GM23338 (cell line): ENCODE measurements at regions not wholly inside any gene's neighbourhood (a gene's known extent, or its start where the extent isn't known, plus 50 kb on each side); places are given as distances from the start of the nearest gene placed in this dataset.

Source experiments
- CREB1 ChIP-seq: fragments of 250-450 bp; sonication (Bioruptor Pico); IDR thresholded peaks from 2 replicates; pipeline ENCODE4 v1.5.0; 2020; ENCODE audit warnings: low read depth, mild to moderate bottlenecking, moderate library complexity
- CTCF ChIP-seq, 2 experiments: fragments of 200-600 bp in 1 of 2; sonication (generic) in 1 of 2; conservative IDR thresholded peaks; 2 replicates each; pipeline versions ENCODE4 v1.5.1 to v1.6.1; 2016 to 2017; ENCODE audit warnings: antibody characterized with exemption in 2 of 2, low read depth in 2 of 2, mild to moderate bottlenecking in 2 of 2, moderate library complexity in 1 of 2
- EZH2 ChIP-seq: fragments of 200-600 bp; sonication (generic); IDR thresholded peaks from one replicate; pipeline ENCODE4 v1.8.0; 2017; ENCODE audit warnings: antibody characterized with exemption, mild to moderate bottlenecking, low read depth; ENCODE audit not compliant: unreplicated experiment
- EZH2phosphoT487 ChIP-seq: fragments of 200-600 bp; sonication (generic); IDR thresholded peaks from one replicate; pipeline ENCODE4 v1.8.1; 2018; ENCODE audit warnings: antibody characterized with exemption; ENCODE audit not compliant: unreplicated experiment
- JUNB ChIP-seq: IDR thresholded peaks from one replicate; pipeline ENCODE4 v1.6.1; 2016; ENCODE audit warnings: antibody characterized with exemption; ENCODE audit not compliant: unreplicated experiment
- NANOG ChIP-seq: IDR thresholded peaks from 2 replicates; pipeline ENCODE4 v1.6.1; 2016; ENCODE audit warnings: antibody characterized with exemption, borderline replicate concordance
- POLR2AphosphoS5 ChIP-seq: IDR thresholded peaks from 2 replicates; pipeline ENCODE4 v1.6.1; 2016; ENCODE audit warnings: antibody characterized with exemption, low read depth
- REST ChIP-seq: IDR thresholded peaks from one replicate; pipeline ENCODE4 v1.6.1; 2018; ENCODE audit warnings: antibody characterized with exemption; ENCODE audit not compliant: unreplicated experiment
- STAT1 ChIP-seq: IDR thresholded peaks from one replicate; pipeline ENCODE4 v1.6.1; 2016; ENCODE audit warnings: antibody characterized with exemption; ENCODE audit not compliant: unreplicated experiment
- ZNF114 ChIP-seq: fragments of 250-450 bp; sonication (Bioruptor Pico); IDR thresholded peaks from 2 replicates; pipeline ENCODE4 v1.5.0; 2020; ENCODE audit warnings: mild to moderate bottlenecking, moderate library complexity
- ZNF331 ChIP-seq: fragments of 250-450 bp; sonication (Bioruptor Pico); IDR thresholded peaks from 2 replicates; pipeline ENCODE4 v1.5.0; 2020; ENCODE audit warnings: low read depth, mild to moderate bottlenecking, moderate library complexity
- TF ChIP-seq, protein P1 (sequence below): IDR thresholded peaks from 2 replicates; pipeline ENCODE4 v1.6.1; 2016; ENCODE audit warnings: antibody characterized with exemption
- TF ChIP-seq, protein P2 (sequence below): fragments of 250-450 bp; sonication (Bioruptor Pico); IDR thresholded peaks from 2 replicates; pipeline ENCODE4 v1.5.0; 2020; ENCODE audit warnings: mild to moderate bottlenecking, moderate library complexity

DNA sequence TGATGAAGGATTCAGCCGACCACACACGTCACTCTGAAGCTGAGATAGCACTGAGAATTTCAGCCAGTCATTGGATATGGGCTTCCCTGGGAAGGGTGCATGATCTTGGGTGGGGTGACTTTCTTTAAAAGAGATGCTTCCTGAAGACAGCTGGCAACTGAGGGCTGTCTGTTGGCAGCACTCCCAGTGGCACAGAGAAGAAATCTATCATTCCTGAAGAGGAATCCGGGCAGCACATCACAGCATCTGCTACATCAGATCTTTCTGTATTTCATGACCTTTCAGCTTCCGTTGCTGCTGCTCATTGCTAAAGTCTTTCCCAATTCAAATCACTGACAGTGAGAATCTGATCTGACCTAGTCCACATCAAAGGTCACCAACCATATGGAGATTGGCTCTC lies 193.8 kb upstream of the RBPJ start:
- TF ChIP-seq EZH2phosphoT487 (no peak), CTCF (conservative IDR thresholded peaks at IDR 0.05; ENCODE audit: low read depth in 2 of 2) (no peak), POLR2AphosphoS5 (no peak), STAT1 (no peak), EZH2 (no peak), CREB1 (no peak), ZNF114 (CRISPR knock-in tag) (no peak), REST (no peak), JUNB (no peak), ZNF331 (CRISPR knock-in tag) (no peak), NANOG (no peak)
- TF ChIP-seq, protein P1, sequence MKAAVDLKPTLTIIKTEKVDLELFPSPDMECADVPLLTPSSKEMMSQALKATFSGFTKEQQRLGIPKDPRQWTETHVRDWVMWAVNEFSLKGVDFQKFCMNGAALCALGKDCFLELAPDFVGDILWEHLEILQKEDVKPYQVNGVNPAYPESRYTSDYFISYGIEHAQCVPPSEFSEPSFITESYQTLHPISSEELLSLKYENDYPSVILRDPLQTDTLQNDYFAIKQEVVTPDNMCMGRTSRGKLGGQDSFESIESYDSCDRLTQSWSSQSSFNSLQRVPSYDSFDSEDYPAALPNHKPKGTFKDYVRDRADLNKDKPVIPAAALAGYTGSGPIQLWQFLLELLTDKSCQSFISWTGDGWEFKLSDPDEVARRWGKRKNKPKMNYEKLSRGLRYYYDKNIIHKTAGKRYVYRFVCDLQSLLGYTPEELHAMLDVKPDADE = no peak
- TF ChIP-seq, protein P2, sequence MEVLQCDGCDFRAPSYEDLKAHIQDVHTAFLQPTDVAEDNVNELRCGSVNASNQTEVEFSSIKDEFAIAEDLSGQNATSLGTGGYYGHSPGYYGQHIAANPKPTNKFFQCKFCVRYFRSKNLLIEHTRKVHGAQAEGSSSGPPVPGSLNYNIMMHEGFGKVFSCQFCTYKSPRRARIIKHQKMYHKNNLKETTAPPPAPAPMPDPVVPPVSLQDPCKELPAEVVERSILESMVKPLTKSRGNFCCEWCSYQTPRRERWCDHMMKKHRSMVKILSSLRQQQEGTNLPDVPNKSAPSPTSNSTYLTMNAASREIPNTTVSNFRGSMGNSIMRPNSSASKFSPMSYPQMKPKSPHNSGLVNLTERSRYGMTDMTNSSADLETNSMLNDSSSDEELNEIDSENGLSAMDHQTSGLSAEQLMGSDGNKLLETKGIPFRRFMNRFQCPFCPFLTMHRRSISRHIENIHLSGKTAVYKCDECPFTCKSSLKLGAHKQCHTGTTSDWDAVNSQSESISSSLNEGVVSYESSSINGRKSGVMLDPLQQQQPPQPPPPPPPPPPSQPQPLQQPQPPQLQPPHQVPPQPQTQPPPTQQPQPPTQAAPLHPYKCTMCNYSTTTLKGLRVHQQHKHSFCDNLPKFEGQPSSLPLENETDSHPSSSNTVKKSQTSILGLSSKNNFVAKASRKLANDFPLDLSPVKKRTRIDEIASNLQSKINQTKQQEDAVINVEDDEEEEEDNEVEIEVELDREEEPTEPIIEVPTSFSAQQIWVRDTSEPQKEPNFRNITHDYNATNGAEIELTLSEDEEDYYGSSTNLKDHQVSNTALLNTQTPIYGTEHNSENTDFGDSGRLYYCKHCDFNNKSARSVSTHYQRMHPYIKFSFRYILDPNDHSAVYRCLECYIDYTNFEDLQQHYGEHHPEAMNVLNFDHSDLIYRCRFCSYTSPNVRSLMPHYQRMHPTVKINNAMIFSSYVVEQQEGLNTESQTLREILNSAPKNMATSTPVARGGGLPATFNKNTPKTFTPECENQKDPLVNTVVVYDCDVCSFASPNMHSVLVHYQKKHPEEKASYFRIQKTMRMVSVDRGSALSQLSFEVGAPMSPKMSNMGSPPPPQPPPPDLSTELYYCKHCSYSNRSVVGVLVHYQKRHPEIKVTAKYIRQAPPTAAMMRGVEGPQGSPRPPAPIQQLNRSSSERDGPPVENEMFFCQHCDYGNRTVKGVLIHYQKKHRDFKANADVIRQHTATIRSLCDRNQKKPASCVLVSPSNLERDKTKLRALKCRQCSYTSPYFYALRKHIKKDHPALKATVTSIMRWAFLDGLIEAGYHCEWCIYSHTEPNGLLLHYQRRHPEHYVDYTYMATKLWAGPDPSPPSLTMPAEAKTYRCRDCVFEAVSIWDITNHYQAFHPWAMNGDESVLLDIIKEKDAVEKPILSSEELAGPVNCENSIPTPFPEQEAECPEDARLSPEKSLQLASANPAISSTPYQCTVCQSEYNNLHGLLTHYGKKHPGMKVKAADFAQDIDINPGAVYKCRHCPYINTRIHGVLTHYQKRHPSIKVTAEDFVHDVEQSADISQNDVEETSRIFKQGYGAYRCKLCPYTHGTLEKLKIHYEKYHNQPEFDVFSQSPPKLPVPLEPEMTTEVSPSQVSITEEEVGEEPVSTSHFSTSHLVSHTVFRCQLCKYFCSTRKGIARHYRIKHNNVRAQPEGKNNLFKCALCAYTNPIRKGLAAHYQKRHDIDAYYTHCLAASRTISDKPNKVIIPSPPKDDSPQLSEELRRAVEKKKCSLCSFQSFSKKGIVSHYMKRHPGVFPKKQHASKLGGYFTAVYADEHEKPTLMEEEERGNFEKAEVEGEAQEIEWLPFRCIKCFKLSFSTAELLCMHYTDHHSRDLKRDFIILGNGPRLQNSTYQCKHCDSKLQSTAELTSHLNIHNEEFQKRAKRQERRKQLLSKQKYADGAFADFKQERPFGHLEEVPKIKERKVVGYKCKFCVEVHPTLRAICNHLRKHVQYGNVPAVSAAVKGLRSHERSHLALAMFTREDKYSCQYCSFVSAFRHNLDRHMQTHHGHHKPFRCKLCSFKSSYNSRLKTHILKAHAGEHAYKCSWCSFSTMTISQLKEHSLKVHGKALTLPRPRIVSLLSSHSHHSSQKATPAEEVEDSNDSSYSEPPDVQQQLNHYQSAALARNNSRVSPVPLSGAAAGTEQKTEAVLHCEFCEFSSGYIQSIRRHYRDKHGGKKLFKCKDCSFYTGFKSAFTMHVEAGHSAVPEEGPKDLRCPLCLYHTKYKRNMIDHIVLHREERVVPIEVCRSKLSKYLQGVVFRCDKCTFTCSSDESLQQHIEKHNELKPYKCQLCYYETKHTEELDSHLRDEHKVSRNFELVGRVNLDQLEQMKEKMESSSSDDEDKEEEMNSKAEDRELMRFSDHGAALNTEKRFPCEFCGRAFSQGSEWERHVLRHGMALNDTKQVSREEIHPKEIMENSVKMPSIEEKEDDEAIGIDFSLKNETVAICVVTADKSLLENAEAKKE (CRISPR knock-in tag) = no peak
